Loucy (cell line): ENCODE measurements at regions not wholly inside any gene's neighbourhood (a gene's known extent, or its start where the extent isn't known, plus 50 kb on each side); places are given as distances from the start of the nearest gene placed in this dataset.

Experiments
- H2AFZ ChIP-seq: fragments of 200-600 bp; sonication (generic); 2 replicates; pipeline ENCODE4 v1.6.0; 2016; ENCODE audit warnings: antibody characterized with exemption, mild to moderate bottlenecking, low read length, moderate library complexity
- H3F3A ChIP-seq: fragments of 200-600 bp; 2 replicates; pipeline ENCODE4 v1.6.0; 2016; ENCODE audit warnings: antibody characterized with exemption, low read depth, mild to moderate bottlenecking
- H3K27me3 ChIP-seq: fragments of 200-600 bp; sonication (generic); 2 replicates; pipeline ENCODE4 v1.6.1; 2014; ENCODE audit warnings: low read length, mild to moderate bottlenecking; ENCODE audit not compliant: insufficient read depth, poor library complexity, severe bottlenecking
- H3K36me3 ChIP-seq: fragments of 200-600 bp; sonication (generic); 2 replicates; pipeline ENCODE4 v1.6.1; 2016; ENCODE audit warnings: low read length; ENCODE audit not compliant: insufficient read depth
- H3K4me1 ChIP-seq: fragments of 200-600 bp; sonication (generic); 2 replicates; pipeline ENCODE4 v1.5.1; 2014; ENCODE audit warnings: low read length, mild to moderate bottlenecking; ENCODE audit not compliant: insufficient read depth, poor library complexity, severe bottlenecking
- H3K4me2 ChIP-seq: fragments of 200-600 bp; sonication (generic); 2 replicates; pipeline ENCODE4 v1.6.0; 2014; ENCODE audit warnings: antibody characterized with exemption, low read length, low read depth, mild to moderate bottlenecking; ENCODE audit not compliant: poor library complexity, severe bottlenecking
- H3K4me3 ChIP-seq: fragments of 200-600 bp; sonication (generic); 2 replicates; pipeline ENCODE4 v1.5.1; 2014; ENCODE audit warnings: low read length, mild to moderate bottlenecking, mixed read lengths; ENCODE audit not compliant: poor library complexity, severe bottlenecking
- H3K79me2 ChIP-seq: fragments of 200-600 bp; sonication (generic); 2 replicates; pipeline ENCODE4 v1.6.1; 2014; ENCODE audit warnings: low read length; ENCODE audit not compliant: insufficient read depth
- H3K9ac ChIP-seq: fragments of 200-600 bp; sonication (generic); 2 replicates; pipeline ENCODE4 v1.6.0; 2014; ENCODE audit warnings: mild to moderate bottlenecking, low read depth, low read length, moderate library complexity; ENCODE audit not compliant: poor library complexity, severe bottlenecking
- H3K9me2 ChIP-seq: fragments of 200-600 bp; sonication (generic); replicated peaks from 2 replicates; pipeline ENCODE4 v1.6.1; 2016; ENCODE audit warnings: low read depth, low read length, mixed read lengths
- H3K9me3 ChIP-seq: fragments of 200-600 bp; sonication (generic); 2 replicates; pipeline ENCODE4 v1.6.1; 2014; ENCODE audit warnings: mild to moderate bottlenecking, antibody characterized with exemption, low read length, low read depth; ENCODE audit not compliant: insufficient read depth
- H4K20me1 ChIP-seq: fragments of 200-600 bp; sonication (generic); 2 replicates; pipeline ENCODE4 v1.6.0; 2014; ENCODE audit warnings: antibody characterized with exemption, low read length, mild to moderate bottlenecking; ENCODE audit not compliant: insufficient read depth, poor library complexity, severe bottlenecking
- CTCF ChIP-seq: fragments of 200-600 bp; sonication (generic); conservative IDR thresholded peaks from 2 replicates; pipeline ENCODE4 v1.5.1; 2014; ENCODE audit warnings: mild to moderate bottlenecking, antibody characterized with exemption, low read length
- EZH2phosphoT487 ChIP-seq: fragments of 200-600 bp; IDR thresholded peaks from 2 replicates; pipeline ENCODE4 v1.6.1; 2018; ENCODE audit warnings: antibody characterized with exemption, mild to moderate bottlenecking, moderate library complexity, borderline replicate concordance

- Histone ChIP-seq H3F3A (no peaks in the 10 kb centered on the region), H4K20me1 (no peaks in the 10 kb centered on the region)
These were observed 460.7 kb downstream of the IGSF11 start for GRCh38 chr3:118573912-118574311.

GRCh38 chr3:118577055-118577777, 457.4 kb downstream of the IGSF11 start:
- Histone ChIP-seq H3K4me3 (no peak overlapping the region), H3K36me3 (no peaks in the 10 kb centered on the region), H3K4me2 (no peak overlapping the region), H3F3A (no peaks in the 10 kb centered on the region), H3K27me3 (no peaks in the 10 kb centered on the region), H4K20me1 (no peaks in the 10 kb centered on the region), H3K9ac (no peak overlapping the region), H3K9me3 (no peaks in the 10 kb centered on the region), H3K4me1 (no peaks in the 10 kb centered on the region), H3K79me2 (no peaks in the 10 kb centered on the region), H3K9me2 (no peaks in the 10 kb centered on the region), H2AFZ (no peak overlapping the region)
- no peak for TF ChIP-seq CTCF
- TF ChIP-seq EZH2phosphoT487, result no peak

More at GRCh38 chr3:118573912-118574311, 460.7 kb downstream of the IGSF11 start:
- TF ChIP-seq CTCF, result no peak
- TF ChIP-seq EZH2phosphoT487, result no peak
- no peaks in the 10 kb centered on the region for H3K9me3 ChIP-seq
- no peaks in the 10 kb centered on the region for H3K4me1 ChIP-seq
- no peak overlapping the region for H3K4me2 ChIP-seq
- no peak overlapping the region for H3K9ac ChIP-seq
- no peaks in the 10 kb centered on the region for H3K9me2 ChIP-seq
- H3K27me3 ChIP-seq, result no peaks in the 10 kb centered on the region
- no peaks in the 10 kb centered on the region for H3K79me2 ChIP-seq
- no peak overlapping the region for H3K4me3 ChIP-seq
- H3K36me3 ChIP-seq, result no peaks in the 10 kb centered on the region
- no peak overlapping the region for H2AFZ ChIP-seq

GRCh38 chr3:118578559-118578958, 456.1 kb downstream of the IGSF11 start:
- no peaks in the 10 kb centered on the region for H3F3A ChIP-seq
- no peak overlapping the region for H3K9ac ChIP-seq
- H2AFZ ChIP-seq, result no peak overlapping the region
- H3K27me3 ChIP-seq, result no peaks in the 10 kb centered on the region
- no peak overlapping the region for H3K4me2 ChIP-seq
- TF ChIP-seq CTCF, result no peak
- TF ChIP-seq EZH2phosphoT487, result no peak
- H4K20me1 ChIP-seq, result no peaks in the 10 kb centered on the region
- H3K9me2 ChIP-seq, result no peaks in the 10 kb centered on the region
- H3K4me1 ChIP-seq, result no peaks in the 10 kb centered on the region
- H3K36me3 ChIP-seq, result no peaks in the 10 kb centered on the region
- H3K4me3 ChIP-seq, result no peak overlapping the region
- H3K9me3 ChIP-seq, result no peaks in the 10 kb centered on the region; the same call in 1 of the 2 replicates
- H3K79me2 ChIP-seq, result no peaks in the 10 kb centered on the region
